Osteocyte (in vitro differentiated cells): ENCODE measurements at regions not wholly inside any gene's neighbourhood (a gene's known extent, or its start where the extent isn't known, plus 50 kb on each side); places are given as distances from the start of the nearest gene placed in this dataset.

ENCODE experiments used
- DNase-seq: peaks from one replicate; pipeline ENCODE4 v3.0.0; 2021; ENCODE audit warnings: mixed read lengths; ENCODE audit not compliant: unreplicated experiment; ENCODE audit errors: extremely low spot score
- H3K27ac Mint-ChIP-seq: one replicate; pipeline ENCODE4 v1.8.0; 2021; ENCODE audit warnings: mild to moderate bottlenecking, mixed read lengths; ENCODE audit not compliant: unreplicated experiment
- H3K27me3 Mint-ChIP-seq: one replicate; pipeline ENCODE4 v1.8.0; 2021; ENCODE audit warnings: mixed read lengths; ENCODE audit not compliant: unreplicated experiment
- H3K36me3 Mint-ChIP-seq: one replicate; pipeline ENCODE4 v1.8.0; 2021; ENCODE audit warnings: mixed read lengths; ENCODE audit not compliant: unreplicated experiment
- H3K4me1 Mint-ChIP-seq: one replicate; pipeline ENCODE4 v1.8.0; 2021; ENCODE audit warnings: mixed read lengths; ENCODE audit not compliant: unreplicated experiment
- H3K4me3 Mint-ChIP-seq: one replicate; pipeline ENCODE4 v1.8.0; 2021; ENCODE audit warnings: mild to moderate bottlenecking, moderate library complexity, mixed read lengths; ENCODE audit not compliant: unreplicated experiment
- H3K9me3 Mint-ChIP-seq: one replicate; pipeline ENCODE4 v1.8.0; 2021; ENCODE audit warnings: mixed read lengths; ENCODE audit not compliant: unreplicated experiment
- TF ChIP-seq, protein P1 (sequence below): fragments of 200-600 bp; sonication (generic); IDR thresholded peaks from 2 replicates; pipeline ENCODE4 v1.5.0; 2021; ENCODE audit warnings: antibody characterized with exemption, mild to moderate bottlenecking, moderate library complexity

GRCh38 chr10:108208732-108209131 lies 1044.2 kb upstream of the SORCS1 start:
- Mint-ChIP-seq H3K27me3 (no peaks in the 10 kb centered on the region), H3K4me3 (no peak overlapping the region), H3K4me1 (no peaks in the 10 kb centered on the region), H3K27ac (no peak overlapping the region), H3K9me3 (peaks cover 31% of the 10 kb centered on the region), H3K36me3 (no peaks in the 10 kb centered on the region)
- TF ChIP-seq, protein P1, sequence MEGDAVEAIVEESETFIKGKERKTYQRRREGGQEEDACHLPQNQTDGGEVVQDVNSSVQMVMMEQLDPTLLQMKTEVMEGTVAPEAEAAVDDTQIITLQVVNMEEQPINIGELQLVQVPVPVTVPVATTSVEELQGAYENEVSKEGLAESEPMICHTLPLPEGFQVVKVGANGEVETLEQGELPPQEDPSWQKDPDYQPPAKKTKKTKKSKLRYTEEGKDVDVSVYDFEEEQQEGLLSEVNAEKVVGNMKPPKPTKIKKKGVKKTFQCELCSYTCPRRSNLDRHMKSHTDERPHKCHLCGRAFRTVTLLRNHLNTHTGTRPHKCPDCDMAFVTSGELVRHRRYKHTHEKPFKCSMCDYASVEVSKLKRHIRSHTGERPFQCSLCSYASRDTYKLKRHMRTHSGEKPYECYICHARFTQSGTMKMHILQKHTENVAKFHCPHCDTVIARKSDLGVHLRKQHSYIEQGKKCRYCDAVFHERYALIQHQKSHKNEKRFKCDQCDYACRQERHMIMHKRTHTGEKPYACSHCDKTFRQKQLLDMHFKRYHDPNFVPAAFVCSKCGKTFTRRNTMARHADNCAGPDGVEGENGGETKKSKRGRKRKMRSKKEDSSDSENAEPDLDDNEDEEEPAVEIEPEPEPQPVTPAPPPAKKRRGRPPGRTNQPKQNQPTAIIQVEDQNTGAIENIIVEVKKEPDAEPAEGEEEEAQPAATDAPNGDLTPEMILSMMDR = no peak
- no peak for DNase-seq

GRCh38 chr10:108208038-108208437 lies 1043.5 kb upstream of the SORCS1 start:
- TF ChIP-seq, protein P1 = no peak
- Mint-ChIP-seq H3K4me1 (no peaks in the 10 kb centered on the region), H3K27ac (no peak overlapping the region), H3K9me3 (peaks cover 30% of the 10 kb centered on the region), H3K36me3 (no peaks in the 10 kb centered on the region), H3K4me3 (no peak overlapping the region), H3K27me3 (no peaks in the 10 kb centered on the region)
- DNase-seq = no peak

- Mint-ChIP-seq H3K4me3 (no peak overlapping the region), H3K27ac (no peak overlapping the region), H3K9me3 (peaks cover 18% of the 10 kb centered on the region), H3K27me3 (no peaks in the 10 kb centered on the region), H3K36me3 (no peaks in the 10 kb centered on the region), H3K4me1 (no peaks in the 10 kb centered on the region)
- no peak for DNase-seq
- TF ChIP-seq, protein P1 = peak; percentile 21
Observed at GRCh38 chr10:108204528-108205305, 1040.2 kb upstream of the SORCS1 start.

DNA sequence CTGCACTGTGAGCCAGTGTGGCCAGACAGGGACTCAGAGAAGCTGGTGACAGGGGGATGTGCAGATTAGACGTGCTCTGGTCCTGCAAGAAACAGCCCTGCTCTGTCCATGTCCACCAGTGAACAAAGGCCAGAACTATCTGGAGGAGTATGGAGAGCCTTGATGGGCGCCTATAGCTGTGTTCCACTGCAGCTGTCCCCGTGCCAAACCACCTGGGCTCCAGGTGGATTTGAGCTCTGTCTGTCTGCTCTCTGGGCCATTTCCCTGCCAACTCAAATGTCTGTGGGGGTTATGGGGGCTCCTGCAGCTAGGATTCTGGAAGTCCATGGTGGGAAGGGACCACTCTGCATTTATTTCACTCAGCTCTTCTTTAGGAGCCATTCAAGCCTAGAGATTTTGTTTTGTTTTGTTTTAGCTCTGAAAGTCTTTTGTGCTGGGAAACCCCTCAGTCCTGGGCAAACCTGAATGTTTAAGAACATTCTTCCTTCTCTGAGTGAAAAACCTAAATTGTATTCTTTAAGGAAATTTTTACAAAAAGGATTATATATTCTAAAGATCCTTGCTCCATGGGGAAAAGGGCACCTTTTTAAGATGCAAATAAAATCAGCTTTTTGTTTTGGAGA lies 1039.5 kb upstream of the SORCS1 start:
- H3K4me1 Mint-ChIP-seq = no peaks in the 10 kb centered on the region
- H3K9me3 Mint-ChIP-seq = peaks cover 18% of the 10 kb centered on the region
- no peak overlapping the region for H3K4me3 Mint-ChIP-seq
- H3K27me3 Mint-ChIP-seq = no peaks in the 10 kb centered on the region
- no peak overlapping the region for H3K27ac Mint-ChIP-seq
- TF ChIP-seq, protein P1 = no peak
- DNase-seq = no peak
- no peaks in the 10 kb centered on the region for H3K36me3 Mint-ChIP-seq

GRCh38 chr10:108187408-108188012 lies 1023.0 kb upstream of the SORCS1 start:
- no peaks in the 10 kb centered on the region for H3K4me1 Mint-ChIP-seq
- H3K4me3 Mint-ChIP-seq = no peak overlapping the region
- no peak overlapping the region for H3K27ac Mint-ChIP-seq
- H3K9me3 Mint-ChIP-seq = peaks cover 41% of the 10 kb centered on the region
- TF ChIP-seq, protein P1 = no peak
- no peaks in the 10 kb centered on the region for H3K36me3 Mint-ChIP-seq
- no peaks in the 10 kb centered on the region for H3K27me3 Mint-ChIP-seq
- DNase-seq = no peak
